NCI-H446 (cell line): ENCODE measurements at regions not wholly inside any gene's neighbourhood (a gene's known extent, or its start where the extent isn't known, plus 50 kb on each side); places are given as distances from the start of the nearest gene placed in this dataset.
"Not testable (repeated sequence)": the region's sequence is repeated elsewhere in the genome, so short reads cannot be mapped to it uniquely, and the experiment has no call there.

Source experiments
- DNase-seq, 2 experiments: peaks; one replicate each; lab custom pipeline; 2025; lab: John Stamatoyannopoulos, UW

- not testable (repeated sequence) for DNase-seq
Measured at GRCh38 chr9:26492608-26493521, 399.7 kb downstream of the CAAP1 start.

DNA sequence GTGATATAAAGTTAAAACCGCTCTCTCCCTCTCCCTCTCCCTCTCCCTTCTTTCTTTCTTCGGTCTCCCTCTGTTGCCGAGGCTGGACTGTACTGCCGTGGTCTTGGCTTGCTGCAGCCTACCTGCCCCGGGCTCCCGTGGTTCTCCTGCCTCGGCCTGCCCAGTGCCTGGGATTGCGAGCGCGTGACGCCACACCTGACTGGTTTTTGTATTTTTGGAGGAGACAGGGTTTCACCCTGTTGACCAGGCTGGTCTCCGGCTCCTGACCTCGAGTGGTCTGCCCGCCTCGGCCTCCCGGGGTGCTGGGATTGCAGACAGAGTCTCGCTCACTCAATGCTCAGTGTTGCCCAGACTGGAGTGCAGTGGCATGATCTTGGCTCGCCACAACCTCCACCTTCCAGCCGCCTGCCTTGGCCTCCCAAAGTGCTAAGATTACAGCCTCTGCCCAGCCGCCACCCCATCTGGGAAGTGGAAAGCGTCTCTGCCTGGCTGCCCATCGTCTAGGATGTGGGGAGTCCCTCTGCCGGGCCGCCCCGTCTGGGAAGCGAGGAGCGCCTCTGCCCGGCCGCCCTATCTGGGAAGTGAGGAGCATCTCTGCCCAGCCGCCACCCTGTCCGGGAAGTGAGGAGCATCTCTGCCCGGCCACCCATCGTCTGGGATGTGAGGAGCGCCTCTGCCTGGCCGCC is 400.5 kb downstream of the CAAP1 start:
- not testable (repeated sequence) for DNase-seq

- DNase-seq: no peak
Measured at GRCh38 chr9:26483991-26484390, 408.6 kb downstream of the CAAP1 start.

- no peak for DNase-seq
Measured at GRCh38 chr9:26477963-26478362, 414.6 kb downstream of the CAAP1 start.

DNA sequence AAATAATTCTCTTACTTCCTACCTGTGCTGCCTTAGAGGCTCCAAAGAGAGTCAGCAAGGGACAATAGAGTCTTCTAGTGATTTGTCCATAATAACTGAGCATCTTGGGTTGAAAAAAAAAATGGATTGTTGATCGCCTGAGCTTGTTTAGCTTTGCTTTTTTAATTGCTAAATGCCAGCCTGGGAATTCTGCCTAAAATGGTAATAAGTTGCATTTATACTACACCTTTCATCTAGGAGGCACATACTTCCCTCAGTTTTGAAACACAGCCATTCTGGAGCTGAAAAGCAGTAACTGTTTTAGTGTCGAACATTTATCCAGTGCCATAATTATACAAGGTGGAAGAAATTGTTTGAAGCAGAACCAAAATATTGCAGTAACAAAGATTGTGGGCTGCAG is 421.3 kb downstream of the CAAP1 start:
- no peak for DNase-seq

DNA sequence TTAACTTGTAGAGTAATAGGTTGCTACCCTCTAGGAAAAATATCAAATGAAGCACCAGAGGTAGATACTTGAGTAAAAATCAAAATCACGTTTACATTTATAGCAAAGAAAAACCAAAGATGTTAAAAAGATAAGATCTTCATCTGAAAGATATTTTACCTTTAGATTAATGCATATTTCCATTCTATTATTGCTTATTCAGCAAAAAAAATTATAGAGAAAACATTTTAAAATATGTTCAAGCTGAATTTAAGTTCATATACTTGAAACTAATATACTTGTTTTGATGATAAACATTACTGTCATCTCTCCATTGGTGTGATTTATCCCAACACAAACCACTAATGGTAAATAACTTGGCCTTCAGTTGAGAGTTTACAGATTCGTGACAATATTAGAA is 422.3 kb downstream of the CAAP1 start:
- no peak for DNase-seq

DNA sequence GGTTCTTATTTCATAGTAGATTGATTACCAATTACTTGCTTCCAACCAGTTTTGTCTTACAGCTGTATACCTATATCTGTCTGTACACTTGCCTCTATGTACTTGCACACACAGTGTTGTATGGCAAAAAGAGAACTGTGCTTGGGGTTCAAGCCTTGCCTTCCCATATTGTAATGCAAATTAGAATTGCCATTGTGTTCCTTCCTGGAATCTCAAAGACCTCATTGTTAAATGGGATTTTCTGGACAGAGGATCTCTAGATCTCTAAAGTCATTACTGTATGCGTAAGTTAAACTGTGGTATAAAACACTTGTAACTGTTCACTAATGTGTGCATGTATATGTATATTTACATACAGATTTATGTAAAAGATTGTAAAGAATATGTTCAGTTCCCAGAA is 428.8 kb downstream of the CAAP1 start:
- no peak for DNase-seq

- DNase-seq: no peak
Measured at GRCh38 chr9:26462751-26463150, 429.9 kb downstream of the CAAP1 start.

- DNase-seq: no peak
Measured at GRCh38 chr9:26462213-26462612, 430.4 kb downstream of the CAAP1 start.

DNA sequence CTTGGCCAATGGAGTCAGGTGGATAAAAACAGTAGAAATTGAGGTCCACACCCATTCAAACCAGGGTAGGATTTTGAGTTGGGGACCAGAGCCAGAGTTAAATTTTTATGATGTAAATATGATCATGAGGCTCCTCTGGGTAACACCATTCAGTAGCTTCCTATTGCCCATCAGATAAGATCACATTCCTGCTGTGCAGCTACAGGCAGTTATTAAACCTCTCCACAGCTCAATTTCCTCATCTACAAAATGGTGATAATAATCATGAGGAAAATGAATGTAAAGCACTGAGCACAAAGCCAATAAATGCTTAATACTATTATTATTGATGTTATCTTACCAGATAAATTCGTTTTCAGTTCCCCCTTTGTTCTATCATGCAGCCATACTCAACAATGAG is 432.0 kb downstream of the CAAP1 start:
- DNase-seq: no peak

GRCh38 chr9:26459959-26460358 is 432.6 kb downstream of the CAAP1 start:
- DNase-seq: no peak

GRCh38 chr9:26458054-26458453 is 434.5 kb downstream of the CAAP1 start:
- no peak for DNase-seq

DNA sequence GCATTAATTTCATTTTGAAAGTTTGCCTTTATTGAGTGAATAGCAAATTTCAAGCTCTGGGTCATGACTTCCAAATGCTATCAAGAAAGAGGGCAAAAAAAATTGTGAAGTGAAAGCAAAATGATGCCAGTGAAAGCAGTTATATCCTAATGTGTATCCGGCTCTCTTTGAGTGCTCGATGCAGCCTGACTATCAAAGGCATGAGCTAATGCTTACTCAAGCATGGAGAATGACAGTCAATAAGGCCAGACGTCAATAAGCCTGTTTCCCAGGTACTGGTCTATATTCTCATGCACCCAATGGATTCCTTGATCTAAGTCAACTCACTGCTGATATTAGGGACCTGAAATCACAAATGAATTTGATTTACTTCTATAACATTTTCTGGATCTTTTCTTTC is 435.5 kb downstream of the CAAP1 start:
- no peak for DNase-seq

DNA sequence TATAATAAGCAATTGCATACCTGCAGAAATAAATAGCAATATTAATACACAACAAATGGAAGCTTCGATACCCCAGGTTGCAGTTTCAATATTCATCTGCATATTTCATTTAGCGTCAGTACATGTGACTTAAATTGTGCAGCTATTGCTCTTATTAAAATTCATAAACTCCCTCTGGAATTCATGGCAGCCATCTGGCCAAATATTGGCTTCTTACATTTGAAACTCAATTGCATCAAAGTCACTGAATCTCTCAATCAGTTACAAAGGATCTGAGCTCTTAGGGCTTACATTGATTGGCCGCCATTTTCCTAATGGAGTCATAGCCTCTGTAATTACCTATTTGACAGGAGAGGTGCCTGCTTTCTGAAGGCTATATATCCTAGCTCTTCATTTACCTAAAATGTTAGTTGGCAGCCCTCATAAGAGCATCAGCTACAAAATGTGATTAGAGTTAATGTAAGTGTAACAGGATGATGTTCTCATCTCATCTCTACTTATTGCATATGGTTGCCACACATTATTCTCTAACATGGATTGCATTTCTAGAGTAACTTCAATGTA is 453.5 kb downstream of the CAAP1 start:
- peak in 1 of 2 experiments; percentile 13 for DNase-seq

DNA sequence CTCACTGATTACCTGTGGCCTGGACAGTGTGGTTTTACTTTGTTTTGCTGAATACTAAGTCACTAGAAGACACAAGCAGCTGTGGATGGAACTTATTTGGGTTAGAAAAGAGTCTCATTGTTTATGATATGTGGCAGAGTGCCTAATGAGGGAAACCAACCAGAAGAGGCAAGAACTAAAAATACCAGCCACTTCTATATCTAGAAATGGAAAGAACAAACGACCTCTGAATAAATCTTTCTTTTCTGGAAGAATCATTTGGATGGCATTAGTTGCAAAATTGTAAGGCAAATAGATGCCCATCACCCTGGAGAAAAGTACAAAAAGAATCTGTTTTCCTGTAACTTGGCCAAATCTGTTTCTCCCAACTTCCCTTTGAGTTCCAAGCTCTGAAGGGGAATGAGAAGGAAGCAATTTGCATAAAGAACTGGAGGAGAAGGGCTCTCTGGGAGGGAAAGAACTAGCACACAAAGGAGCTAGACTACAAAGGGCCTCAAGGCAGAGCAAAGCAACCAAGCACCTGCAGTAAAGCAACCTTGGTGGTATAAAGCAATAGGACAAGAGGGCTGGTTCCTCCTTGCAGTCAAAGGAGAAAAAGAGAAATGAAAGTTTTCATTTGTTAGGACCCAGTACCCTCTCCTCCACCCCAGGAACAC is 455.4 kb downstream of the CAAP1 start:
- DNase-seq: peak in 1 of 2 experiments; percentile 21

GRCh38 chr9:26426551-26427131 is 466.0 kb downstream of the CAAP1 start:
- DNase-seq: peak in 1 of 2 experiments; percentile 8

- no peak for DNase-seq
Measured at GRCh38 chr9:26418480-26418879, 474.1 kb downstream of the CAAP1 start.

DNA sequence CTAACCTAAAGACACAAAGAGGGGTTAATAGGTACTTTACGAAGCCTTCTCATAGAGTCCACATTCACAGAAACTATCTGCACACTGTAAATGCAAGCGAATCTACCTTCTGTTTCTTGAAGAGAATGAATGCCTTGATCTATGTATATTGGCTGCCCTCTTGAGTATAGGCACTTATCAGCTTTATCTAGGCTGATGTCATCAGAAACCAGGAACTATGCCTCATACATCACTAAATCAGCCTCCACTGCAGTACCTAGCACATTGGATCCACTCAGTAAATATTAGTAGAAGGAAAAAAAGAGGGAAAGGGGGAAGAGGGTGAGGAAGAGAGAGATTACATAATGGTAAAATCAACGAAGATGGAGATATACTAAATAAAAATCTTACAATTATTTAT is 477.1 kb downstream of the CAAP1 start:
- DNase-seq: no peak

DNA sequence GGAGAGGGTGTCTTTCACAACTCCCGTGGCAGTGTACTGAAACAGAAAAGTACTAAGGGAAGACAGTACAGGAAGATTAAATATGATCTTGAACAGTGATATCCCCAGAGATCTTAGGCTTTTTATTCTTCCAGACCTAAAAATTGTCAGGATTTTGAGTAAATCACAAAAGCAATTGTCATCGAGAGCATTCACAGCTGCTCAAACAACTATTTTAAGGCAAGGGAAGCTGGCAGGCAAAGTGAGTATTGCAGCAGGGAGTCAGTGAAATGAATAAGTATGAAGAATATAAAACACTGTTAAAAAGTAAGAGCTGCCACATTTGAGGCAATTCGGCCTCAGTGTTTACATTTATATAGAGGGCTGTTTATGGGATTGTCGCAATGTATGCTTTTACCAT is 479.0 kb downstream of the CAAP1 start:
- no peak for DNase-seq

GRCh38 chr9:26412446-26412845 is 480.2 kb downstream of the CAAP1 start:
- DNase-seq: no peak

GRCh38 chr9:26406676-26407075 is 485.9 kb downstream of the CAAP1 start:
- no peak for DNase-seq

DNA sequence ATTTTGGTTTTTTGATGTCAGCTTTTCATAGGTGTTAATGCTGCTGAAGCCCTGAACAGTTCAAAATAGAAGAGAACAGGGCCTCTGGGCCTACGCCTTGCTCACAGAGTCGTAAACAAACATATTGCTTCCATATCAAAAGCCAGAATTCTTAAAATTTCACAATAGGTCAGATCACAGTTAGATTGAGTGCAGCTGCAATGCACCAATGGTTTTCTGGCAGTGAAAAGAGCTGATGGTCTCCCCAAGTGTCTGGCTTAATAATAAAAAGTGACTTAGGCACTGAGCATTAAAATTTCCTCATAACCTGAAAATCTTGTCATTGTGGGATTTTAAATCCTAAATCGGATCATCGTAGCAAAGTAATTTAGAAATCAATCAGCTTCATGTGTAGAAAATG is 493.0 kb downstream of the CAAP1 start:
- DNase-seq: no peak
